HG02588 (cell line): ENCODE measurements at regions not wholly inside any gene's neighbourhood (a gene's known extent, or its start where the extent isn't known, plus 50 kb on each side); places are given as distances from the start of the nearest gene placed in this dataset.
"Not testable (repeated sequence)": the region's sequence is repeated elsewhere in the genome, so short reads cannot be mapped to it uniquely, and the experiment has no call there.

Experiments used
- ATAC-seq: cut with Tn5 transposase; IDR thresholded peaks from one replicate; pipeline ENCODE4 v1.9.1; 2021; ENCODE audit warnings: mild to moderate bottlenecking, moderate library complexity; ENCODE audit not compliant: unreplicated experiment

- no peak for ATAC-seq
These were observed 404.2 kb upstream of the SGCG start for GRCh38 chr13:22776394-22777186.

DNA sequence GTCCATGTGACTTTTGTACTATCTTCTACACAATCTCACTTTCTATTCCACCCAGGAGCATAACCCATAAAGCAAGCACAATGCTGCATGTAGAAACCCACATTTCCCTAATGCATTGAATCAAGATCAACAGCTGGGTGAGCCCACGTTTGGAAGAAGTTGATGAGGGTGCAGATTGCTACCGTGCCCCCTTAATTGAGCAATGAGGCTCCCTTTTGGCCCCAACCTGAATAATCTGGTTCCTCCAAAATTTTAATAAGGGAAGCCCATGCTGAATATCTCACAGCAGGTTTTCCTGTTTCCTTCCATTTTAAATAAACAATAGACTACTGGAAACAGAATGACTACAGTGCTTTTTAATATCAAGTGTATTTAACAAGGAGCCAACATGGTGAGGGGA, 403.6 kb upstream of the SGCG start:
- ATAC-seq, result no peak

- ATAC-seq, result no peak
These were observed 391.7 kb upstream of the SGCG start for GRCh38 chr13:22789027-22789593.

DNA sequence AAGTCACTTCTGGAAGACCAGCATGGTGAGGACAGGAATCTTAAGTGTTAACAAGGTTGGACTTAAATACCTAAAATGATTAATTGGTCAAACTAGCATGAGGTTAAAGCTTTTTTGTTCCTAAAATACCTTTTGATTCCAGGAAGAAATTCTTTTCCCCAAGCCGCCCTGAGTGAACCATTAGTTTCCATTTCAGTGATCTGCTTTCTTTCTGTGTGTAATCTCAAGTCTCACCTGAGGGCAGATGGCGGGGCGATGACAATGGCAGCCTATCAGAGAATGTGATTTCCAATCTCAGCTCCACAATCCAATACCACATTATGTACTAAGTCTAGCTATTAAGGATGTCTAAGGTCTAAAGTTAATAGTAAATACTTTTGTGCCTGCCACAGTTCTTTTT, 390.9 kb upstream of the SGCG start:
- no peak for ATAC-seq

DNA sequence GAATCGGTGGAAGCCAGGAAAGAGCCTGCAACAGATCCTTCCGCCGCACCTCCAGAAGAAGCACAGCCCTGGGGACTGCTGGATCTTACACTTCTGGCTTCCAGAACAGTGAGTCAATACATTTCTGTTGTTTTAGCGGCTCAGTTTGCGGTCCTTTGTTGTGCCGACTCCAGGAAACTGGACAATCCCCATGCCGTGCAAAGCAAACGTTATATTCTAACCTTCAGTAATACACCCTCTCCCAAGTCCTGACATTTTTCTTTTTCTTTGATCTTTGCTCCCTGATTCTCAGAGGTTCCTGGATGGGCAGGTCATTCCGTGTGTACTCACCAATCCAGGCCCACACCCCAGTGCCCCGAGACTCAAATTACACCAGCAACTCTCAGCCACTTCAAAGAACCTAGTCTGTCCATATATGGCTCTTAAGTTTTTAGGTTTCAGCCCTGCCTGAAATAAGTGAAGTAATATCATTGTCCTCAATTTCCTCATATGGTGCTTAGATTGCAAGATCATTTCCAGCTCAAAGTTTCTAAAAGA, 387.1 kb upstream of the SGCG start:
- no peak for ATAC-seq

GRCh38 chr13:22800526-22801401, 380.0 kb upstream of the SGCG start:
- ATAC-seq, result no peak

GRCh38 chr13:22801402-22802003, 379.3 kb upstream of the SGCG start:
- no peak for ATAC-seq

DNA sequence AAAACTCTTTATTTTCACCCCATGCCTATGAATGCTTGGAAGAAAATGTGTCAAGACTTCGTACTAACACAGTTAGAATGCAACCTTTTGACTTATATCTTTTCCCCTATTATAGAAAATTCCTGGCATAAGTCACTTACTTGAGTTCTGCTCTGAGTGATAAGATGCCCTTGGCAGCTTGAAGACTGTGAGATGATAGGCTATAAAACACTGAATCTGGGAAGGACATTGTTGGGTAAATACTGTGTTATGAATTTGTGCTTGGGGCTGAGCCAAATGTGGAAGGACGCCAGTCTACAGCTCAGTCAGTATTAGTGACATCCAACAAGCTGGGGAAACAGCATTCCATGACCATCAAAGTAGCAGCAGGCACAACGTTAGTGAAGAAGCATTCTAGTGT, 368.0 kb upstream of the SGCG start:
- no peak for ATAC-seq

- not testable (repeated sequence) for ATAC-seq
These were observed 367.0 kb upstream of the SGCG start for GRCh38 chr13:22813531-22814377.

DNA sequence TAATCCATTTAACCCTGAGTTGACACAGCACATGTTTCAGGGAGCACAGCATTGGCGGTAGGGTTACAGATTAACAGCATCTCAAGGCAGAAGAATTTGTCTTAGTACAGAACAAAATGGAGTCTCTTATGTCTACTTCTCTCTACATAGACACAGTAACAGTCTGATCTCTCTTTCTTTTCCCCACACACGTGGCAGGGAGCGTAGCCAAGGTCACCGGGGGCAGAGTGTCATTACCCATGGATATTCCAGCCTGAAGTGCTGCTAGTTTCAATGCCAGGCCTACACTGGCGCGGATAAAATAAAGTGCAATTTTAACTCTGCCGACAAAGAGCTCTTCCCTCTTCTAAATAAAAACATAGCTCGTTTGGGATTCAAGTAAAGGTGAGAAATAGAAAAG, 366.3 kb upstream of the SGCG start:
- not testable (repeated sequence) for ATAC-seq

DNA sequence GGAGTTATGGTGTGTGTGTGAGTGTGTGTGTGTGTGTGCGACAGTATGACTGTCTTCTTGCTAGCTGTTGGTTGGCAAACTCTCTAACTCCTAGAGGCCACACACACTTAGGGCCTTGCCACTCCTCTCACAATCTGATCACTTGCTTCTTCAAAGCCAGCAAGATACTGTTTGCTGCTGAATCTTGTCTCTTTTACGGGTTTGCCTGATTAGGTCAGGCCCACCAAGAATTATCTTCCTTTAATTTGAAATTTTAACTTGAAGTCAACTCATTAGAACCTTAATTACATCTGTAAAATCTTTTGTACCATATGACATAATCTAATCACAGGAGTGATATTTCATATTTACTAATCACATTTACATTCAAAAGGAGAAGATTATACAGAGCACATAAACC, 359.2 kb upstream of the SGCG start:
- no peak for ATAC-seq

GRCh38 chr13:22825186-22825585, 355.6 kb upstream of the SGCG start:
- no peak for ATAC-seq

DNA sequence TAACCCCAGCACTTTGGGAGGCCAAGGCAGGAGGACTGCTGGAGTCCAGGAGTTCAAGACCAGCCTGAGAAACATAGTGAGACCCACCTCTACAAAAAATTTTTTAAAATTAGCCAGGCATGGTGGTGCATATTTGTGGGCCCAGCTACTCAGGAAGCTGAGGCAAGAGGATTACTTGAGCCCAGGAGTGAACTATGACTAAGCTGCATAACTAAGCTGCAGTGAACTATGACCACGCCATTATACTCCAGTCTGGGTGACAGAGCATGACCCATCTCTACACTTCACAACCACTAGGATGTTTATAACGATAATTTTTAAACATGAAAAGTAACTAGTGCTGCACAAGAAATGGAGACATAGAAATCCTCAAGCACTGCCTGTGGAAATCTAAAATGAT, 352.7 kb upstream of the SGCG start:
- ATAC-seq, result no peak

GRCh38 chr13:22836475-22836874, 344.3 kb upstream of the SGCG start:
- no peak for ATAC-seq

GRCh38 chr13:22837980-22838647, 342.7 kb upstream of the SGCG start:
- ATAC-seq, result no peak

- ATAC-seq, result no peak
These were observed 340.9 kb upstream of the SGCG start for GRCh38 chr13:22839603-22840530.

DNA sequence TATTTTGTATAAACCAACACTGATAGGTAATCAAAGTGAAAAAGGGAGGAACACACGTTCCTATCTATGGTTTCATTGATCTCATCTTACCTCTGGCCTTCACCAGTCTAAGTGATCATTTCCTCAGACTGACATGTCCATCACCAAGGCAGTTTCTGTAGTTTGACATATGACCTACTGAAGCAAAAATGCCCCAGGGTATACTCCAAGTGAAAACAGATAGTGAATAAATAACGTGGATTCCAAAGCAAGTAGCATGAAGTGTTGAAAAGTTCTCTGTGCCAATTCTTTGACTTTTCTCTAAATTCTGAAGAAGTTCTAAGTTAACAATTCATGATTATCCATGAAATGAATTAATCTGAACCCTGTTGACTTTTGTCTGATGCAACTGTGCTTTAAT, 334.2 kb upstream of the SGCG start:
- ATAC-seq, result no peak

DNA sequence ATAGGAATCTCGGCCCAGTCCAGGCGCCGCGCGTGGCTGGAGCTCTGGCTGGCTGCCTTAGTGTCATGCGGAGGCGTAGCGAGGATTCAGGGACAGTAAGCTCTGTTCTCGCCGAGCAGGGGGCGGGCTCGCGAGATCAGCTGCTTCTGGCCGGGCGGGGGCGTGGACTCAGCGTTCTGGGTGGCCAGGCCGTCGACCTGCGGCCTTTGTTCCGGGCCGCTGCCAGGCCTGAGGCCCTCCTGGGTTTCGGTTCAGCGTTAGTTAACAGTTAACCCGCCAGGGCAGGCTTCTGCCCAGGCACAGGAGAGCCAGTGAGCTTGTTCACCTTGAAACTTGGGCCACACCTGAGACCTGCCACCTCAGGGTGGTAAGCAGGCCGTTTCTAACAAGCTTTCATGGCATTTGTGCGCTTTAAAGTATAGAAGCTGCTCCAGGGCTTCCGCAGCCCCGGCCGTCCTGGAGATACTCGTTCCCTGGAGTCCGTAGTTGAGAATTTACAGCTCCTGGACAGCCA, 332.2 kb upstream of the SGCG start:
- ATAC-seq, result no peak
